Activated CD4-positive, CD25-positive, alpha-beta regulatory T cell treated with anti-CD3 and anti-CD28 coated beads, Interleukin-2, amount 50 U/mL, for 16 hours (primary cell): ENCODE measurements at regions not wholly inside any gene's neighbourhood (a gene's known extent, or its start where the extent isn't known, plus 50 kb on each side); places are given as distances from the start of the nearest gene placed in this dataset.

Experiments used
- DNase-seq: peaks from one replicate; pipeline ENCODE4 v3.0.0-alpha.2; 2020; ENCODE audit warnings: low read depth, low spot score

DNA sequence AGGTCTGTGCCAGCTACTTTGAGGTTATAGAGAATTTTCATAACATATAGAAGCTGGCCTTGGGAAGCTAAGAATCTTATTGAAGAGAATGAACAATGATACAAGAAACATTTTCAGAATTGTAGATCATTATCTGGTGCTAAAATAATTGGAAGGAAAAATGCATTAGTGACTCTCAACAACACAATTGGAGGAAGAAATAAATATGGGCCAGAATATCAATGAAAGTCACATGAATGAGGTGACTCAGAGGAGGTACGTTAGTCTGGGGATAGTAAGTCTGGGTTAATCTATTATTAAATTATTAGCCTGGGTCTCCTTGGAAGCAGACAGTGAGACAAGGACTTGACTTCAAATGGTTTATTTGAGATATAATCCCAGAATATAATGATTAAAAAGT, 529.3 kb upstream of the SLIT2 start:
- DNase-seq, result no peak

- DNase-seq, result no peak
Measured at GRCh38 chr4:19721587-19721986, 530.1 kb upstream of the SLIT2 start.

DNA sequence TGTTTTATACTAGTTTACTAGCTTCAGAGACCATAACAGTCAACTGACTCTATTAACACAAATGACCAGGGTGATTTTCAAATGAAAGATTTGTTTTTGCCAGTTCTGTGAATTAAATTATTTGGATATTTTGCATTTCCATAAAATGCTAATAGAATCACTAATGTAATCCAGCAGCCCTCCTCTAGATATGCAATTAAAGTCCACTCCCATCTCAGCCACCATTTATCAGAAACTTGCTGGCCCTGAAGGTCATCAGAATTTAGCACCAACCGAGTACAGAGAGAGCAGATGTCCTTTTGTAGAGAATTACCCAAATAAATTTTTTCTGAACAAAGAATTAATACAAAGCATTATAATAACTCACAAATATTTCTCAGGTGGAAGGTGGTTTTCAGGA, 531.1 kb upstream of the SLIT2 start:
- DNase-seq, result no peak

GRCh38 chr4:19720190-19720589, 531.5 kb upstream of the SLIT2 start:
- no peak for DNase-seq

DNA sequence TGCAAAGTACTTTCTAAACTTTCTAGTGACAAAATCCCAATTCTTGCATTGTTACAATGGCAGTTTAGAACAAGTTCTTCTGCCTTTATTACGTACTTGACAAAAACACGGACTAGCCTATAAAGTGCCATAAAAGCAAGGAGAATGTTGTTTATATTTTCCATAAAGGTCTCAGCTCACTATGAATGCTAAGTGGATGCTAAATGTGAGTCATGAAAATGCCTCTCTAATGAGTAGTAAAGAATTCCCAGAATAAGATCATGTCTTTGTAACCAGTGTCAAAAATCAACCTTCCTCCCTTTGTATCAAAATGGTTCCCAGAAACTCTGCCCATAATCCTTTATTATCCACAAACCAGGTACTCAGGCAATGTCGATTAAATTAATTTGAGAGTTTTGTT, 539.8 kb upstream of the SLIT2 start:
- DNase-seq, result no peak

DNA sequence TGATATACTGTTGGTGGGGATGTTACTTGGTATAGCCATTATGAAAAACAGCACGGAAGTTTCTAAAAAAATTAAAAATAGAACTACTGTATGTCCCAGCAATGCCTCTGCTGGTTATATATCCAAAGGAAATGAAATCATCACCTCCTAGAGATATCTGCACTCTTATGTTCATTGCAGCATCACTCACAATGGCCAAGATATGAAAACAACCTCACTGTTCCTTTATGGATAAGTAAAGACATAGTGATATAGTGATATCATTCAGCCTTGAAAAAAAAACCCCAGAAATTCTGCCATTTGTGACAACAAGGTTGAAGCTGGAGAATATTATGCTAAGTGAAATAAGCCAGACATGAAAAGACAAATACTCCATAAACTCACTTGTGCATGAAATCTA, 543.8 kb upstream of the SLIT2 start:
- no peak for DNase-seq

DNA sequence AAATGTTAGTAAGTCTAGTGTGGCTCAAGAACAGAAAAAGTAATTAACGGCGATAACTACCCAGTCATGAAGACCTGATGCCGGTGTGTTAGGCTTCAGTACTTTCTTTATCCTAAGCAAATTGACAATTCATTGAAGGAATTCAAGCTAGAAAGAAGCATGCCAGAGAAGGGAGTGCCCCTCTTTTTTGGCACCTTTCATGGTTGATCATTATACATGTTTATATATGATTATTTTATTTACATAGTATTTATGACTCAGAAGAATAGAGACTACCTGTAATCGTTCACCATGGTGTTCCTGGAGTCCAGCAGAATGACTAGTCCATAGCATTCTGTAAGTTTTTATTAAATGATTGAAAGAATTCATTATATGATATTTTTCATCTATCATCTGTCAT, 548.3 kb upstream of the SLIT2 start:
- no peak for DNase-seq

GRCh38 chr4:19700992-19701391, 550.7 kb upstream of the SLIT2 start:
- DNase-seq, result no peak

GRCh38 chr4:19698961-19699360, 552.7 kb upstream of the SLIT2 start:
- DNase-seq, result no peak

GRCh38 chr4:19694812-19695211, 556.9 kb upstream of the SLIT2 start:
- no peak for DNase-seq

DNA sequence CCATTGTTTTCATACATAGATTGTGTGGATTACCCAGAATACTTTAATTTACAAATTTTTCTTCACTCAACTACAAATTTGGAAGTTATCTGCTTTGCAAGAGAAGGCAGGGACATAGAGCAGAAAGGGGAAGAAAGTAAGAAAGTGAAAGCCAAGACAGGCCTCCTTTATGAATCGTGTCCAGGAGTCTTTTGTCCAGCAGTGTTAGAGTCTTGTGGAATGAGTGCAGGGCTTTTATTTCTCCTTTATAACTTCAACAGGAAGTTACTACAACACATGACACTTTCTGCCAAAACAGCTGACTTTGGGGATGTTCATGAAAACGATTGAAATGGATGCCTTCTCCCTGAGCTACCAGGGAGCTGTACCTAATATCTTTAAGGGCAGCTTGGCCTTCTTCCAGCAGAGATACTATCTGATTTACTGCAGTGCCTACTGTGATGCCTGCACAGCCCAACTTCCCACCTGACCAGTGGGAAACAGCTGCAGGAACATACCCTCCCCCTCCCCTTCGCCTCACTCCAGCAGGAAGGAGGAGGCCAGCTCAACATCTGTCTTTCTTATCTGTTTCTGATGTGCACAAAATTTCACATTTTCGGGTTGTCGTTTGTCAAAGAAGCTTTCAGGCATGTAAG, 557.7 kb upstream of the SLIT2 start:
- DNase-seq, result no peak

DNA sequence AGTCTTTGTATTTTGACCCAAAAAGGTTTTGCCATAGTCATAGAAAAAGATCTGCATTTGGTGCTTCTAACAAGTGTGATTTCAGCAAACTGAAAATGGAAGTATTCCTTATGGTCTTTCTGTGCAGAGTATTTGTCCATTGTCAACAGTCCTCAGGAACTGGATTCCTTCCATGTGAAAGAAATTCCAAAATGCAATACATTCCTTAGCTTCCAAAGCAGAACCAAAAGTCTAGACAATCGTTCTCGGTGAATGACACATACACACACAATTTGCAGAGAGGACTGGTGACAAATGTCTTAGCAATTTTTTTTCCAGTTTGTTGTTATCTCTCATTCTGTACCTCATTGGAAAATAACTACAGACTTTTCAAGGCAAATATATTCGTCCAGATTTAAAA, 562.2 kb upstream of the SLIT2 start:
- no peak for DNase-seq

GRCh38 chr4:19686456-19686855, 565.2 kb upstream of the SLIT2 start:
- DNase-seq, result no peak

DNA sequence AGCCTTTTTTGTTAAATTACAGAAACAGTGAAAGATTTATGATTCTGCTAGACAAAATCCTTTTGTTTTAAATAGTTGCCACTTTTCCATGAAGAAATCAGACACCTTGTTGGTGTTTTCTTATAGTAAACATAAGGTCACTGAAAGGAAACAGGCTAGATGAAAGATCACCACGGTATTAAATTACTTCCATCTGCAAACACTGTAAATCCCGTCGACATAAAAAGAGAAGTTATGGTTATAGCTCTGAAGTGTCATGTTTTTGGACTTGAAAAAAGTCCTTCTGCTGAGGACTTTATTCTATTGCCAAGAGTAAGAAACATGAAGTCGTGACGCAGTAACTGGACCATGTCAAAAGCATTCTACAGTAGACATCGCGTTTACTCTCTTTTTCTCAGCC, 567.6 kb upstream of the SLIT2 start:
- DNase-seq, result no peak

GRCh38 chr4:19683426-19683825, 568.3 kb upstream of the SLIT2 start:
- DNase-seq, result no peak

DNA sequence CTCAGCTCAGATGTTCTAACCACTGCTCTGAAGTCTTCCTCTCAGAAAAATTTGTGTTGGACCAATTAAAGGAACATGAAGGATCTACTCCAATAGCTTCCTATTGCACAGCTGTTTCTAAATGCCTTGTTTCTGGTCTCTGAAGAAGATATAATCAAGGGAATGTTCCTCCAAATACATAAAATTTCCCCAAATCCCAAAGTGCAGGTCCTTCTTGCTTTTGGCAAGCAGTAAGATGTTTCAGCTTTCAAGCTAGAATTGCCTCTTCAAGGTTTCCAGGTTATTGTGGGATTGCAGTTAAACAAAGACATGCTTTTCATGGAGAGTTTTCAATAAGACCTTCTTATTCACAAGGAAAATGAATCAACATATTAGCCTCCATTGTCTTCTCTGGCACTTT, 574.5 kb upstream of the SLIT2 start:
- no peak for DNase-seq

- DNase-seq, result no peak
Measured at GRCh38 chr4:19675172-19675811, 576.4 kb upstream of the SLIT2 start.

GRCh38 chr4:19659101-19659500, 592.6 kb upstream of the SLIT2 start:
- DNase-seq, result no peak

DNA sequence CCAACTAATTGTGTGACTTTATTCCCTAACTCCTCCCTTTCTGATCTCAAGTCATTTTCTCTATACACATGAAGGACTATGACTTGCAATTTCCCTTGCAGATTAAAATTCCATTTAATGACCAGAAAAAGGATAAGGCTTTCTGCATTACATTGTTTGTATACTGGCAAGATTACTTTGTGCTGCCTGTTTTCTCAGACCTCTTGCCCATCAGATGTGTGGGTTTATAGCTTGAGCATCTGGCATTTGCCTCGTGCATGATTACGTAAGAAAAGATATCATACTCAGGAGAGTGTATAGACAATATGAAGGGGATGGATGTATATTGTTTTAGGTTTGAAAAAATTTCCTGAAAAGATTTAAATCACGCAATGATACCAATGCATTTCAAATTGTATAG, 593.8 kb upstream of the SLIT2 start:
- no peak for DNase-seq

GRCh38 chr4:19655666-19656065, 596.0 kb upstream of the SLIT2 start:
- DNase-seq, result no peak

DNA sequence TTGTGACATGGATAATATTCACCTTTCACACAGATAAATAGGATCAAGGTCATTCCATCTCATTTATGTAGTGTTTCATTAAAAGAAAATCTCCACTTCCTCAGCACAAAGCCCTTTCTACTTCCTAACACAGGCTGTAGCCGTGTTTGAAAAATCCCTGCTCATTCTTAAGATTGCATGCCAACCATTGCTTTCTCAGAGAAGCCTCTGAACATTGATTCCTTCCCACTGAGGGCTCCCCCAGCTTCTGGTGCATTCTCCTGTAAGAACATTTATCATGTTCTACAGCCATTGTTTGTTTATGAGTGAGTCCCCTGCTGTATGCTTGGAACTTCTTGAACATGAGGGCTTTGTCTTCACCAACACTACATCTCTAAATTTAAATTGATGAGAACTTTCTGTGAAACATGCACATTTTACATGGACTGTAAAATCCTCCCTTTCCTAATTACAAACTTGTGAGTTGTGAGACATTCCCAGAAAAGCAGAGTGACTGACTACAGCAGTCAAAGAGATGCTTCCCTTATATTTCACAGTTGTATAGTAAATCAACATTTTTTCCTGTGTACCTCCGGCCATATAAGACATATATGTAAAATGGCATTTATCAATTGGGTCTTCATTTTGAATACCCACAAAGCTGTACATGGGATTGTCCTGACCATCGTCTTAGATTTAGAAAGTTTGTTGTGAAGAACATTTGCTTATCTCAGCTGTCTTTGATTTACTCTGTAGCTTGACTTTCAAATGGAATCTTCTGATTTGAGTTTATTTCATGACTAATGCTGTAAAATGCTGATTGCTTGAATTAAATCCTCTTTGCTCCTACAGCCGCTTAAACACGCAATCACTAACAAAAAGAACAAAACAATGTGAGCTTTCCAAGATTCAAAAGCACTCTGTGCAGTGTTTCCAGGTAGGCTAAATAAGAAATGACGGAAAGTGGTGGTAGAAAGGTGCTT, 600.5 kb upstream of the SLIT2 start:
- no peak for DNase-seq

DNA sequence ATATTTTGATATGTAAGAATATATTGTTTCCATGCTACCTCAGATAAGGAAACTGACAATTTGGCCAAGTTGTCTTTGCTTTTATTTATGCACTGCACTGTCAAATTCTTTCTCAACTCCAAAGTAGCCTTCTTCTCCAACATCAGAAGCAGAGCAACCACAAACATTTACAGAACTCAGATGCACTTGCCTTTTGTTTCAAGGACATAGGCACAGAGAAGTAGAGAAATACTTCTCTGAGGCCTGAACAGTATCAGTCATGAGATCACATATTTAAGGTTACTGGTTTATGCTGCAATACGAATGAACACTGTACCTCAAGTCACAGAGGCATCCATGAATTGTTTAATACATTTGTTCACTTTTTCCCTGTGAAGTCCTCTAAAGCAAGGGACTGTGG, 606.1 kb upstream of the SLIT2 start:
- no peak for DNase-seq

GRCh38 chr4:19636451-19636850, 615.3 kb upstream of the SLIT2 start:
- no peak for DNase-seq
